ENCODE measurements at regions not wholly inside any gene's neighbourhood (a gene's known extent, or its start where the extent isn't known, plus 50 kb on each side); places are given as distances from the start of the nearest gene placed in this dataset.
"Not testable (repeated sequence)": the region's sequence is repeated elsewhere in the genome, so short reads cannot be mapped to it uniquely, and the experiment has no call there.

DNA sequence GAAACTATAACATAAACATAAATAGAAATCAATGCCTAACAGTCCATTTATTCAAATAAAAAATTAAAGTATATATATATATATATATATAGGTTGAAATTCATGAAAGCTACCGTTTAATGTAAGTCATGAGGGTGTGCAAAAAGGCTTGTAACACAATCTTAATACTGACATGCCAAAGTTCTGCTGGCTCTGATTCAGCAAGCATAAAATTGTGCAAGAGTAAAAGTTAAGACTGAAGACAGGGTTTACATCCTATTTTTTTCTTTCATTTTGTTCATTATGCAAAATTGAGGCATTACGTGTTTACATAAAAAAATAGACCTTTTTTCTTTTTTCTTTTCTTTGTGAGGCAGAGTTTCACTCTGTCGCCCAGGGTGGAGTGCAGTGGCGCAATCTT, 984.2 kb downstream of the FSCB start:
- DNase-seq = no peak

DNA sequence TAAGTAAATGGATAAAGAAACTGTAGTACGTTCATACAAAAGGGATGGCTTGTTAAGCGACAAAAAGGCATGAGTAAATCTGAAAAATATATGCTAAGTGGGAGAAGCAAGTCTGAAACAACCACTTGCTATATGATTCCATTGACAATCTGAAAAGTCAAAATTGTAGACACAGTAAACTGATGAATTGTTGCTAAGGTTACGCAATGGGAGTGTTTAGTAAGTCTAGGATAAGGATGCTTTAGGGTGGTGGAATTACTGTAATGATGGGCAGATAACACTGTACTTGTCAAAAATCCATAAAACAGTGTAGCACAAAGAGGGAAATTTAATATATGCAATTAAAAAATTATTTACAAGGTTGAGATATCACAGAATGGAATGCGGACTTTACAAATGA, 984.9 kb downstream of the FSCB start:
- no peak for DNase-seq

DNA sequence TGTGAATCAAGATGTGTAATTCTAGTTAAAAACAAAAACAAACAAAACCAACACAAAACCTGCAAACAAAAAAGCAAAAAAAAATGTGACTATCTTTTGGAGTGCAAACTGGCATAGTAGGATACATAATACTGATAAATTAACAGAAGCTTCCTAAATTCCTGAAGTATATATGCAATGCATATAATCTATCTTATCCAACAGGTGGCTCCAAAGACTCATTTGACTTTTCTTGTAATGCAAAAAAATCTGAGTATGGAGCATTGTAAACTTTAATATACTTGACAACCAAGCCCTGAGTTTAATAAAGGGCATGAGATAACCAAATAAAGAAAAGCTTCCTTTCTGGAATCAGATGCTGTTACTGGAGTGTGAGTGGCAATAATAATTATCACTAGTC, 1003.6 kb downstream of the FSCB start:
- DNase-seq = no peak

DNA sequence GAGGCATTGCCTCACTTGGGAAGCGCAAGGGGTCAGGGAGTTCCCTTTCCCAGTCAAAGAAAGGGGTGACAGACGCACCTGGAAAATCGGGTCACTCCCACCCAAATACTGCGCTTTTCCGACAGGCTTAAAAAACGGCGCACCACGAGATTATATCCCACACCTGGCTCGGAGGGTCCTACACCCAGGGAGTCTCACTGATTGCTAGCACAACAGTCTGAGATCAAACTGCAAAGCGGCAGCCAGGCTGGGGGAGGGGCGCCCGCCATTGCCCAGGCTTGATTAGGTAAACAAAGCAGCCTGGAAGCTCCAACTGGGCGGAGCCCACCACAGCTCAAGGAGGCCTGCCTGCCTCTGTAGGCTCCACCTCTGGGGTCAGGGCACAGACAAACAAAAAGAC, 1014.7 kb downstream of the FSCB start:
- DNase-seq = not testable (repeated sequence)

DNA sequence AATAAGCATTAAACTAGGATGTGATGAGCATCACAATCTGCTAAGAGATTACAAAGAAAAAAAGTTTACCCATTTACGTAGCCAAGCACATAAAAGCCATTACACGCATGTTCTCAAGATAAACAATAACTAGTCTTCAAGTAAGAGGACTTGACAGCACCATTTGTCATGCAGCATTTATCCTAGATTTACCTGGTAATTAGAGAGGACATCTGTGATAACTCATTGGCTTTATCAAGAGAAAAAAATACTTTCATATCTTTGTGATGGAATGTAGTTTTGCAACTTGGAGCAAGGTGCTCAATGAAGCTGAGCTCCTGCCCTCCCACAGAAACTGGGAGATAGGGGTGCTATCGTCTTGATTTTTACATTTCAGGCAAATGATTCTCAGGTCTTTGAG, 1023.7 kb downstream of the FSCB start:
- no peak for DNase-seq

DNA sequence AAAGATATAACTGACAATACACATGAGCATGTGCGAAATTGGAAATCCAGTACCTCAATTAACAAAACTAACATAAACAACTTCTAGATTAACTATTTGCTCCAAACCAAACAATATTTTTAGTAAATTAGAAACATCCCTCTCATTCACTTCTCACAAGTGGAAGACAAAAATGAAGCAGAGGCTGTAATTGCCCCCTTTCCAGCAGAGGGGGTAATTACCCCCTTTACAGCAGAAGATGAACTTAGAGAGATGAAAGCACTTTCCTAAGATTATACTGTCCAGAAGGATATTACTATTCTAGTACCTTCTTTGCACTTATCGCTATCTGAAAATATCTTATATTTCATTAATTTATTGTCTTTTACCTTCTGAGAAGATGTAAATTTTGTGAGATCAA, 1025.2 kb downstream of the FSCB start:
- DNase-seq = no peak

DNA sequence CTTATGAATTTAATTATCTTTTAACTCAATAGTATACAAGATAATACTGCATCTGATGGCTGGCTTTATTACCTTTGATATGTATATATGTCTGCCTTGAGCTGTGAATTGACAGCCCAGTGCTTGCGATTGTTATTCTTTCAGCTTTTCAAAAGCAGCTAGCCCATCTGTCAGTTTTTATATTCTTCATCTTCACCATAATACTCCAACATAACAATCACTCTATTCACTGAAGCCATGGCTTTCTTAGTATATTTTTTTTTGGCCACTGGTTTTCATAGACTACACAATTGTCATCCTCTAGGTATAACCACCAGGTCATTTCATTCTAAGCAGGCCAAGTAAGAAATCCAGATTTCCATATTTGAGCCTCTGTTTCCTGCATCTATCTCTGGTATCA, 1026.1 kb downstream of the FSCB start:
- no peak for DNase-seq

DNA sequence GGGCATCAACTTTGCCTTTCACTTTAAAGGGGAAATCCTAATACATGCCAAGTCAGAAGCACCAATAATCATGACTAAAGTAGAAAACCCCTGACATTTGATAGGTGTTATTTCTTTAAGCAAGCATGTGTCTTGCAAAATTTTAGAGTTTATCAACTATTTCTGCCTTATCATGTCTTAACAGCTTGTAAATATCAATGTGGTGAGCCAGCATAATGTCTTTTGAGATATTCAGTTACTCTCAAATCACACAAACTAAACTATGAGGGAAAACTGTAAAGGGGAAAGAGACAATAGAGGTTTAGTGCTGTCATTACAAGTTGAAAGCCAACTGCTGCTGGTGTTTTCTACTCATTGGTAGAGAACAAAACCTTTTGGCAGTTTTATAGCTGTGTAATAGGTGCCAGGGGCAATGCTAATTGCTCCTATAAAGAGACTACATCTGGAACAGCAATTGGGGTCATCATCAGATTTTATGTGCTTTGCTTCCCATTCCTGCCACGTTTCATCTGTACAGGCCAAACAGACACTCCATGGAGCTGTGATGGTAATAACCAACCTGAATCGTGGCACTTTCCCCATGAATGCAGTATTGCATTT, 1027.4 kb downstream of the FSCB start:
- DNase-seq = no peak

DNA sequence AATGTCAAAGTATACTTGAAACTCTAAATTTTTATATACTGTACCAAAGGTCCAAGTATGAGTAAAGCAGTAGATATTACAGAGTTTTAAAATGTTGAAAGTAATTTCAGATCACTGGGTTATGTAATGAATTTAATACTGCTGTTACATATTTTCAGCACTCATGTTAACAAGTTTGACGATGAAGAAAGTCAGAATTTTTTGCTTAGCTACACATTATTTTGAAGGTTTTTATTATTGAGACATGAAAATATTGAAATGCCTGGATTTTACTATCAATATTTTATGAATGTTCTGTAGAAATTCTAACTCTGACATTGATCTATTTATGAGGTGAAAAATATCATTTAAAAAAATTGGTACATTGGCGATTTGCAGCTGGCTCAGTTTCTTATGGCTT, 1030.3 kb downstream of the FSCB start:
- DNase-seq = no peak

DNA sequence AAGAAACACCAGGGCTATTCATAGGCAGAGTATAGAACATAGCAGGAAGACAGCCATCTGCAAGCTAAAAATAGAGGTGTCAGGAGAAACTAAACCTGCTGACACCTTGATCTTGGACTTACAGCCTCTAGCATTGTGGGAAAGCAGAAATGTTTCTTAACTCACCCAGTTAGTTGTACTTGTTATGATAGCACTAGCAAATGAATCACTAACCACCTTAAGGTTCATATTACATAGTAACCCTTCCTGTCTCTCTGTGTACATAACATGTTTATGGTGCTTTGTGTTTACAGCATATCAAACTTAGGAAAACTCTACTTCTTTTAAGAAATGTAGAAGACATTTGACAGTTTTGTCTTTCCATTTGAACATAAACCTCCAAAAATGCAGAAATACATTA, 1031.3 kb downstream of the FSCB start:
- DNase-seq = no peak

DNA sequence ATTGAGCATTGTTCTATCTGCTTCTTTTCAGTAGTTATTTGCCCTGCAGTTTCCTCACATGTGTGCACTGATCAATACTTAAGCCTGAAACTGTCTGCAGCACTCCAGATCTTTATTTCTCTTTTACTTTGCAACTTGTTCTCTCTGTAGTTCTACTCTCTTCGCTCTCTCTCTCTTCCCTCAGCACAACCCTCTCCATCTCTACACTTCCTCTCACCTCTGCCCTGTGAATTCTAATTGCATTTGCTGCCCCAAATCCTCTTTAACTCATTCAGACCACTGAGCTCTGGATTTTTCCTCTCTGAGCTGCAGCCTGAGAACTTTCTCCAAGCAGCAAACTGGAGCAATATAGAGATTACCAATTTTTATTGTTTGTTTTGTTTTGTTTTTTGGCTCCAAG, 1035.5 kb downstream of the FSCB start:
- DNase-seq = no peak

DNA sequence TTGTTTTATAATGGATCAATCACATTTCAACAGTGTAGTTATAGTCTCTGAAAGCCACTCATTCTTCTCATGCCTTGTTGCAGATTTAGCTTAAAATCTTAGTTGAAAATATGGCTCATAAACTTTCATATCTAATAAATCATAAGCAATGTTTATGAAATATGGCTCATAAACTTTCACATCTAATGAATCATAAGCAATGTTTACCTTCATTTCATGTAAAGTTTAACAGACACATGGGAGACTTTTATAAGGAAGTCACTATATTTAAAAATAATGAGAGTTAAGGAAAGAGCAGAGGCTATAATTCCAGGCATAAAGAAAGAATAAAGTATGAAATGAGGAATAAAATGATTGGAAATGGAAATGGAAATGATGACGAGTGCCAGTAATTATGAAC, 1042.1 kb downstream of the FSCB start:
- no peak for DNase-seq

DNA sequence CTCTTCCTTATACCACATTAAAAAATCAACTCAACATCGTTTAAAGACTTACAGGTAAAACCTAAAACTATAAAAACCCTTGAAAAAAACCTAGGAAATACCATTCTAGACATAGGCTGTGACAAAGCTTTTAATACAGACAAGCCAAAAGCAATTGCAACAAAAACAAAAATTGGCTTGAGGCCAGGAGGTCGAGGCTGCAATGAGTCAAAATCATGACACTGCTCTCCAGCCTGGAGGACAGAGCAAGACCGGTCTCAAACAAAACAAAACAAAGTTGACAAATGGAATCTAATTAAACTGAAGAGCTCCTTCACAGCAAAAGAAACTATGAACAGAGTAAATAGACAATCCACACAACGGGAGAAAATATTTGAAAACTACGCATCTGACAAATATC, 1057.8 kb downstream of the FSCB start:
- no peak for DNase-seq

DNA sequence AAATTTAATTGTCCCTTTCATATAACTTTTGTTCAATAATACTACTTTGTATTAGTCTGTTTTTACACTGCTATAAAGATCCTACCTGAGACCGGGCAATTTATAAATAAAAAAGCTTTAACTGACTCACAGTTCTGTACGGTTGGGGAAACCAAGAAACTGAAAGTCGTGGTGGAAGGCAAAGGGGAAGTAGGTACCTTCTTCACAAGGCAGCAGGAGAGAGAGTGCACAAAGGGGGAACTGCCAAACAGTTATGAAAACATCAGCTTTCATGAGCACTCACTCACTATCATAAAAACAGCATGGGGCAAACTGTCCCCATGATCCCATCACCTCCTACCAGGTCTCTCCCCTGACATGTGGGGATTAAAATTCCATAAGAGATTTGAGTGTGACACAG, 1069.0 kb downstream of the FSCB start:
- no peak for DNase-seq

DNA sequence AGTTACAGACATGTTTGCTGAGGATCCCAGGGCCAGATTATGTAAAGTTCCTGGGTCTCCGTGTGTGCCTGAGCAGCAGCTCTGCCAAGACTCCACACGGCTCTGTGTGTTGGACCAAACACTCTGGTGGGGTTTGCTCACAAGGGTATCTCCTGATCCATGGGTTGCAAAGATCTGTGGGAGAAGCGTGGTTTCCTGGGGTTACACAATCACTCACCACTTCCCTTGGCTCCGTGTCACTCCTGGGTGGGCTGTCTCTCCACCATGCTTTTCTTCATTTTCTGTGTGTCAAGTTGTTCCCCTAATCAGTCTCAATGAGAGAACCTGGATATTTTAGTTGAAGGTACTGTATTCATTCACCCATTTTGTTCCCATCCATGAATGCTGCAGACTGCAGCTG, 1088.8 kb downstream of the FSCB start:
- no peak for DNase-seq

DNA sequence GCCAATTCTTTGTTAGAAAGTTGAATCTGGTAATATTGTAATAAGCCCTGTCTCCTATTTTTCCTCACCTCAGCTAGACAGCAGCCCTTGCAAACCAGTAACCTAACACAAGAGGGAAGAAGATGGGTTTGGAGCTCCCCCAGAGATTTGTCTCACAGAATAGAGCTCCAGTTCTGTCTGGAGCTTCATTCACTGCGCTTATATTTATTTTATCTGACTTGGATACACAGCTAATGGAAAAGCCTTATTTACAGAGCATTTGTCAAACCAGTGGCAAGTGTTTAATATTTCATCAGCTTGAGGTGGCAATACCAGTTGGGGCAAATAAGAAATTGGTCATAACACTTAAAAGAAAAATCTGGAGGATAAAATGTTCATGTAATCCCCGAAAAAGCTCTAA, 1094.0 kb downstream of the FSCB start:
- no peak for DNase-seq

DNA sequence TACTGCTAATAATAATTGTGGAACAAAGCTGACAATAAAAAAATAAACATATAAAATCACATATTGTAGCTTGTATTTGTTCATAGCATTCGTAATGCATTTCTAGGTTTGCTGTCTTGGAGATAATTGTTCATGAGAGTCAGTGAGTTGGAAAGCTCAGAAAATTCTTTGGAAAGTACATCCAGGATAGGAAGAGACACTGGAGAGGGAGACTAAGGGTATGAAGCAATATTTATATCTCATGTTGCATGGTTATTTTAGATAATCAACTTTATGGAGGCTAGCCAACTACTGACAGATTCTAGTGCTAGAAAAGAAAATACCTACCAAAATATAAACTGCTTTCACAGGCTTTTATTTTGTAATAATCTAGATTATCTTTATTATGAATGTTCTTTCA, 1095.2 kb downstream of the FSCB start:
- DNase-seq = no peak

DNA sequence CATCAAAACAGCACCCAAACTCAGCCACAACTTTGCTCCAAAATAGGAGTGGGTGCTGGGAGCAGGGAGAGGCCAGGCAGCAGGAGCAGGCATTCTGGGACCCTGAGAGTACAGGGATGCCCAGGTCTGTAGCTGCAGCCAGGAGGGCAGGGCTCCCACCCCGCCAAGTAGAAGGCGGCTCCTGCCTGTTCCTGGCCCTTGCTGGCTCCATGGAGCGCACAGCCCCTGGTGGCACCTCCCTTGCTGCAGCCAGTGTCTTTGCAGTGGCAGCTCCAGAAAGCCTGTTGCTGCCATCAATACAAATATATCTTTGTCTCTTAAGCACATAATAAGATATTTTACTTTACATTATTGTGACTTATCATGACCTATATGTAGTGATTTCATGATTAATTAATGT, 1096.5 kb downstream of the FSCB start:
- DNase-seq = no peak

DNA sequence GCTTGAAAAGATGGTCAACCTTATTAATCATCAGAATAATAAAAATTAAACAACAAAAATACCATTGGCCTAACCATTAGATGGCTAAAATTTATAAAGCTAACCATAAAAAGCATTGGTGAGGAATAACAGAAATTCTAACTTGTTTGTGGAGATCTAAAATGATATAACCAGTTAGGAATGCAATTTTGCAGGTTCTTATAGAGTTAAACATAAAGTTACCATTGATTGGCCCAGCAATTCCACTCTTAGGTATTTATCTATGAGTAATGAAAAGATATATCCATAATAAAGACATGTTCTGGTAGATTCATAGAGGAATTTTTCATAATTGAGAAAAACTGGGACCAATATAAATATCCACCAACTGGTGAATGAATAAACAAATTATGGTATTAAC, 1098.6 kb downstream of the FSCB start:
- no peak for DNase-seq

DNA sequence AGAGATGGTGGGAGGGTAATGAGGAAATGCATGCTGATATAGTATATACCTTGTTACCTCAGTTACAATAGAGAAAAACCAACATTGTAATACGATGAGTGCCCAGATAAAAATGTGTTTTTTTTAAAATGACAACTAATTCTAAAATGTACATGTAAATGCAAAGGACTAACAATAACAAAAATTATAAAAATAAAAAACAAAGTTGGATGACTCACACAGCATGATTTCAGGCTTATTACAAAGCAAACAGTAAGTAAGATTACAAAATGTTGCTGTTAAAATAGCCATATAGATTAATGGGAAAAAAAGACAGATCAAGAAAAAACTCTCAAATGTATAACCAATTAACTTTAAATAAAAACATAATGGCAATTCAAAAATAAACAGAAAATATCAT, 1099.4 kb downstream of the FSCB start:
- no peak for DNase-seq

DNA sequence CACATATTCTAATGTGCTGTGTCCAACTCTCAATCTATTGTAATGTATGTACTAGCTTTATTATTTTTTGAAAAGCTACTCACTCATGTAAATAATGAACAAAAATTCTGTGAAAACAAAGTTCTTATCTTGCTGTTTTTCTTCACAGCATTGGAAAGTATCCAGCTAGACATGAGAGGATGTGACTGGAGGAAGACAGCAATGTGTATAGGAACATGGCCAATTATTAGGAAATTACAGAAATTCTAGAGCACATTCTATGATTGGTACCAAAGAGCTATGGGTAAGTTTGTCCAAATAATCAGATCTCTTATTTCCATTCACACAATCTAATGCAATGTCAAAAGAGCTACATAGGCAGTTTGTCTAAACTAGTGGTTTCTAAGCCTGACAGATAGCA, 1100.2 kb downstream of the FSCB start:
- no peak for DNase-seq

DNA sequence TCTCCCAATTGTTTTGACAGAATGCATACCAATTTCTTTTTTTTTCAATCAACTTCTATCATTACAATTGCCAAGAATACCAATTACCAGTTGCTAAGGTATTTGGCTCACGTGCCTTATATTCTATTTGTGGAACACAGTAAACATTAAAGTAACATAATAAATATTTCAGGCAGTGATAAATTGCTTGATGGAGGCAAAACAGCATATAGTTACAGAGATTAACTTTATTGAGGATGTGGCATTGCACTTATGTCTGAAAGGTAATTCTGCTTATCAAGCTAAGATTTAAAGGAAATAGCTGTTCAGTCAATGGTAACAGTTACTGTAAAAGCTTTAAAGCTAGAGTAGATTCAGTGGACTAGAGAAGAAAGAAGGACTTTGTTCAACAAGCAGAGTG, 1107.8 kb downstream of the FSCB start:
- DNase-seq = no peak

DNA sequence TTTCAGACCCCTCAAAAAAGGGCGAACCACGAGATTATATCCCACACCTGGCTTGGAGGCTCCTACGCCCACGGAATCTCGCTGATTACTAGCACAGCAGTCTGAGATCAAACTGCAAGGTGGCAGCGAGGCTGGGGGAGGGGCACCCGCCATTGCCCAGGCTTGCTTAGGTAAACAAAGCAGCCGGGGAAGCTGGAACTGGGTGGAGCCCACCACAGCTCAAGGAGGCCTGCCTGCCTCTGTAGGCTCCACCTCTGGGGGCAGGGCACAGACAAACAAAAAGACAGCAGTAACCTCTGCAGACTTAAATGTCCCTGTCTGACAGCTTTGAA, 1136.6 kb downstream of the FSCB start:
- not testable (repeated sequence) for DNase-seq

DNA sequence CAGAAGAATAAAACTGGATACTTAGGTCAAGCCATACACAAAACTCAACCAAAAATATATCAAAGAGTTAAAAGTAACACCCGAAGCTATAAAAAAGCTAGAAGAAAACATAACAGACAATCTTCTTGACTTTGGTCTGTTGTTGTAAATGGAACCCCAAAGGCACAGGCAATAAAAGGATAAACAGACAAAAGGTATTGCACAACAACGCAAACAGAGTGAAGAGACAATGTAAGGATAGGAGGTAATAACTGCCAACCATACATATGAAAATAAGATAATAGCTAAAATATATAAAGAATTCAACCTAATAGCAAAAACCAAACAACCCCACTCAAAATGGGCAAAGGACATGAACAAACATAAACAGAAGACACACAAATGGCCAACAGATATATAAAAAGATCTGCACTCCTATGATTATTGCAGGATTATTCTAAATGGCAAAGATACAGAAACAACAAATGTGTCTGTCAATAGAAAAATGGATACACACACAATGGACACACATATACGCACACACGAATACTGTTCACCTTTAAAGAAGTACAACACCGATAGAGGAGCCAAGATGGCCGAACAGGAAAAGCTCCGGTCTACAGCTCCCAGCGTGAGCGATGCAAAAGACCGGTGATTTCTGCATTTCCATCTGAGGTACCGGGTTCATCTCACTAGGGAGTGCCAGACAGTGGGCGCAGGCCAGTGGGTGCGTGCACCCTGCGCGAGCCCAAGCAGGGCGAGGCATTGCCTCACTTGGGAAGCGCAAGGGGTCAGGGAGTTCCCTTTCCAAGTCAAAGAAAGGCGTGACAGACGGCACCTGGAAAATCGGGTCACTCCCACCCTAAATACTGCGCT, 1137.1 kb downstream of the FSCB start:
- DNase-seq = no peak

DNA sequence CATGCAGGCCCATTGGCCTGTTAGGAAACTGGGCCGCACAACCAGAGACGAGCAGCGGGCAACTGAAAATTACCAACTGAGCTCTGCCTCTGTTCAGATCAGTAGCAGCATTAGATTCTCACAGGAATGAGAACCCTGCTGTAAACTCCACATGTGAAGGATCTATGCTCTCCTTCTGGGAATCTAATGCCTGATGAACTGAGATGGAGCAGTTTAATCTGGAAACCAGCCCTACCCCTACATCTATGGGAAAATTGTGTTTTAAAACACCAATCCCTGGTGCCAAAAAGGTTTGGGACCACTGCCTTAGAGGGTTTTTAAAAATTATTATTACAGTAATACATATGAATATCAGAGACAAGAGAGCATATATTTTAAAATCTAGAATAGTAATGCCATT, 1144.5 kb downstream of the FSCB start:
- DNase-seq = no peak

Data from right hindlimb (tissue), 1 donor.